ENCODE measurements at regions not wholly inside any gene's neighbourhood (a gene's known extent, or its start where the extent isn't known, plus 50 kb on each side); places are given as distances from the start of the nearest gene placed in this dataset.

- Mint-ChIP-seq H3K36me3 (ENCODE audit: low read depth) (no peaks in the 10 kb centered on the region), H3K4me3 (no peak overlapping the region), H3K27me3 (ENCODE audit: insufficient read depth) (no peaks in the 10 kb centered on the region), H3K27ac (no peak overlapping the region), H3K9me3 (no peaks in the 10 kb centered on the region), H3K4me1 (no peaks in the 10 kb centered on the region)
- Histone ChIP-seq H3K4me3 (ENCODE audit: low read length) (no peak overlapping the region), H3K36me3 (ENCODE audit: control insufficient read depth, insufficient read depth, low read length) (no peaks in the 10 kb centered on the region), H3K27ac (ENCODE audit: low read depth, low read length) (no peak overlapping the region), H3K9me3 (ENCODE audit: control insufficient read depth, low read length) (no peaks in the 10 kb centered on the region), H3K4me1 (ENCODE audit: control insufficient read depth, insufficient read depth, low read length) (no peaks in the 10 kb centered on the region), H3K27me3 (ENCODE audit: control insufficient read depth, insufficient read depth, low read length, poor library complexity, severe bottlenecking) (no peaks in the 10 kb centered on the region), H3K9ac (ENCODE audit: extremely low read depth, low read length, poor library complexity, severe bottlenecking) (no peak overlapping the region)
- no peak for TF ChIP-seq CTCF (conservative IDR thresholded peaks at IDR 0.05)
- WGBS, 2 experiments (ENCODE audit: insufficient coverage in 1 of 2, insufficient read length in 1 of 2) = 82 to 83% methylated on average over 1 to 2 of the region's 2 CpGs
- no peak for DNase-seq
Observed at GRCh38 chr5:164302533-164303235, 797.3 kb downstream of the MAT2B start.

- H3K36me3 ChIP-seq (ENCODE audit: control insufficient read depth, insufficient read depth, low read length) = no peaks in the 10 kb centered on the region
- no peaks in the 10 kb centered on the region for H3K9me3 ChIP-seq (ENCODE audit: control insufficient read depth, low read length)
- H3K9me3 Mint-ChIP-seq = no peaks in the 10 kb centered on the region
- no peaks in the 10 kb centered on the region for H3K27me3 Mint-ChIP-seq (ENCODE audit: insufficient read depth)
- H3K9ac ChIP-seq (ENCODE audit: extremely low read depth, low read length, poor library complexity, severe bottlenecking) = no peak overlapping the region
- no peaks in the 10 kb centered on the region for H3K4me1 Mint-ChIP-seq
- no peak overlapping the region for H3K27ac ChIP-seq (ENCODE audit: low read depth, low read length)
- DNase-seq = no peak
- 86 to 100% methylated on average over 1 of the region's 2 CpGs for WGBS, 2 experiments (ENCODE audit: insufficient coverage in 1 of 2, insufficient read length in 1 of 2)
- no peak overlapping the region for H3K4me3 ChIP-seq (ENCODE audit: low read length)
- H3K27ac Mint-ChIP-seq = no peak overlapping the region
- no peaks in the 10 kb centered on the region for H3K27me3 ChIP-seq (ENCODE audit: control insufficient read depth, insufficient read depth, low read length, poor library complexity, severe bottlenecking)
- TF ChIP-seq CTCF (conservative IDR thresholded peaks at IDR 0.05) = no peak
- H3K4me3 Mint-ChIP-seq = no peak overlapping the region
- no peaks in the 10 kb centered on the region for H3K36me3 Mint-ChIP-seq (ENCODE audit: low read depth)
- H3K4me1 ChIP-seq (ENCODE audit: control insufficient read depth, insufficient read depth, low read length) = no peaks in the 10 kb centered on the region
Observed at GRCh38 chr5:164303646-164304215, 798.3 kb downstream of the MAT2B start.

GRCh38 chr5:164306662-164307061 is 801.2 kb downstream of the MAT2B start:
- H3K4me3 Mint-ChIP-seq = no peak overlapping the region
- no peaks in the 10 kb centered on the region for H3K36me3 Mint-ChIP-seq (ENCODE audit: low read depth)
- Histone ChIP-seq H3K27ac (ENCODE audit: low read depth, low read length) (no peak overlapping the region), H3K36me3 (ENCODE audit: control insufficient read depth, insufficient read depth, low read length) (no peaks in the 10 kb centered on the region), H3K4me3 (ENCODE audit: low read length) (no peak overlapping the region), H3K9ac (ENCODE audit: extremely low read depth, low read length, poor library complexity, severe bottlenecking) (no peak overlapping the region), H3K9me3 (ENCODE audit: control insufficient read depth, low read length) (no peaks in the 10 kb centered on the region), H3K27me3 (ENCODE audit: control insufficient read depth, insufficient read depth, low read length, poor library complexity, severe bottlenecking) (no peaks in the 10 kb centered on the region), H3K4me1 (ENCODE audit: control insufficient read depth, insufficient read depth, low read length) (no peaks in the 10 kb centered on the region)
- no peak for DNase-seq
- H3K27me3 Mint-ChIP-seq (ENCODE audit: insufficient read depth) = no peaks in the 10 kb centered on the region
- no peaks in the 10 kb centered on the region for H3K9me3 Mint-ChIP-seq
- H3K27ac Mint-ChIP-seq = no peak overlapping the region
- TF ChIP-seq CTCF (conservative IDR thresholded peaks at IDR 0.05) = no peak
- H3K4me1 Mint-ChIP-seq = no peaks in the 10 kb centered on the region
- 93 to 100% methylated on average over 2 to 3 of the region's 3 CpGs for WGBS, 2 experiments (ENCODE audit: insufficient coverage in 1 of 2, insufficient read length in 1 of 2)

All from endodermal cell (in vitro differentiated cells).